Activated CD4-positive, alpha-beta T cell treated with anti-CD3 and anti-CD28 coated beads for 1 hour (primary cell): ENCODE measurements at regions not wholly inside any gene's neighbourhood (a gene's known extent, or its start where the extent isn't known, plus 50 kb on each side); places are given as distances from the start of the nearest gene placed in this dataset.

Source experiments
- DNase-seq: peaks from one replicate; pipeline ENCODE4 v3.0.0-alpha.2; 2020

GRCh38 chr5:56540266-56540665 lies 275.1 kb upstream of the MAP3K1 start:
- no peak for DNase-seq

GRCh38 chr5:56538580-56538979 lies 276.8 kb upstream of the MAP3K1 start:
- no peak for DNase-seq

DNA sequence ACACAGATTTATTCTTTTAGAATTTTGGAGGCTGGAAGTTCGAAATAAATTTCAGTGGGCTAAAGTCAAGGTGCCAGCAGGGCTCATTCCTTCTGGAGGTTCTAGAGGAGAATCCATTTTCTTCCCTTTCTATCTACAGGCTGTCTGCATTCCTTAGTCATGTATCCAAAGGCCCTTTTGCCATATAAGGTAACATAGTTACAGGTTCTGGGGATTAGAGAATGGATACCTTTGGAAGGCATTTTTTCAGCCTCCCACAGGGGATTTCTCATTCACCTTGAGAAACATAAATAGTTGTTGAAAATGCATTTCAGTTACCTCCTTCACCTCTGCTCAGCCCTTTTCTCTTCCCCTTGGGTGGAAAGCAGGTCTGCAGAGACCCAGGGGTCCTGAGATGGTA lies 280.0 kb upstream of the MAP3K1 start:
- no peak for DNase-seq

GRCh38 chr5:56534102-56534829 lies 281.1 kb upstream of the MAP3K1 start:
- no peak for DNase-seq

DNA sequence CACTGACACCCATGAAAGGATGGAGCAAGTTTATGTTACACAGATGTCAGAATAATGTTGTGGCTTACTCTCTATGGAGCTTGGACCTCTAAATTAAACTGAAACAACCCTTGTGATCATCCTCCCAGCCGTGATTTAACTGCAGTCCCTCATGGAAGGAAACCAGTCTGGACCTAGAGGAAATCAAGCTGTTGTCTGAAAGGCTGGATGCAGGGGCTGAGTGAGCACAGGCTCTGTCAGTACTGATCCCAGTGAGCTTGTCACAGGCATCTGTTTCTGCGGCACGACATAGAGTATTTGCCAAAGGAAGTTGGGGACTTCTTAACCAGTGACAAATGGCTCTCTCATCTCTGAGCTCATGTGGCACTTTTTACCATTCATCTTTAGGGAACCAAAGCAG lies 282.9 kb upstream of the MAP3K1 start:
- DNase-seq: no peak

GRCh38 chr5:56530626-56531138 lies 284.7 kb upstream of the MAP3K1 start:
- no peak for DNase-seq

DNA sequence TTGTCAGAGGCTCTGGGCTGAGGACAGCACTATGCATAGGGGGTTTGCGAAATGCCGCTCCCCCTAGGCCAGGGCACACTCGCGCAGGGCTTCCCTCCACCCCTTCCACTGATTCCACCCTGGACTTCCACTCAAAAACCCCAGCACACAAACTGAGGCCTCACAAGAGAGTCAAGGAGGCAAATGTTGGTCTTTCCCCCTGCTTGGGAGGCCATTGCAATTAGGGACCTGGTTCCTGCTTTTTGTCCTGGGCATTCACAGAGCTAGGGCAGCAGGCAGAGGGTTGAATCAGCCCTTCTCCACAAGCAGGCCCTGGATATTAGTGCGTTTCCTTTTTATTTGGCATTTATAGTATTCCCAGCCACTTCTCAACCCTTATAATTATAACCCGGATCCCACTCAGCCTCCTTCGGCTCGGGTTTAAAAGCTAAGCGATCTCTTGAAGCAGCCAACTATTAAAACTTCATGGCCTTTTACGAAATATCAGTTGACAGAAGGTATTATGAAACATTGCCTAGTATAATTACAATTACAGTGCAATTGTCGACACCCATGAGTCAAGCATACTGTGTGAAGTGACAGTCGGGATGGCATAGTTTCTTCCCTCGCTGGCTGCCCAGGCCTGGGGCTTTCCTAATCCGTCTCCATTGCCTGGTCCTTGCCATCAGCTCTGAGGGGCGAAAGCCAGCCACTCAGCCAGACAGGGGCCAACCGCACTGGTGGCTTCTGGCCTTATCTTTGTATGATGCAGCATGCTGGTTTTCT lies 285.5 kb upstream of the MAP3K1 start:
- DNase-seq: no peak

DNA sequence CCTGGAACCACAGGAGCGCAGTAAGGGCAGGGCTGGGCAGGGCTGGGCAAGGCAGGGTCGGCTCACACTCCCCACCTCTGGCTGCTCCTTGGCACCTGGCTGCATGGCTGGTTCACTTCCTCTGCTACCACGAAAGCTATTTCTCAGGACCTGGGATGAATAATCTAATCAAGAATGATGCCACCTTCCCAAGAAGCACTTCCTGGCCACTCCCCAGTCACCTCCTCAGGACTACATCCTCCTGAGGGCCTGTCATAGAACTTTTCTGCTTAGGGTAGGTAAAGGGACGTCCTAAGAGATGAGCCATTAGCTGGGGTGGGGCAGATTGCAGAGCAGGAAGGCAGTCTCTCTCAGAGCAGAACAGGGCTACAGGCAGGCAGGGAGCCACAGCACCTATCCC lies 288.2 kb upstream of the MAP3K1 start:
- no peak for DNase-seq

- DNase-seq: no peak
Observed at GRCh38 chr5:56525113-56525512, 290.2 kb upstream of the MAP3K1 start.

GRCh38 chr5:56523790-56524575 lies 290.9 kb upstream of the ANKRD55 start:
- DNase-seq: no peak

DNA sequence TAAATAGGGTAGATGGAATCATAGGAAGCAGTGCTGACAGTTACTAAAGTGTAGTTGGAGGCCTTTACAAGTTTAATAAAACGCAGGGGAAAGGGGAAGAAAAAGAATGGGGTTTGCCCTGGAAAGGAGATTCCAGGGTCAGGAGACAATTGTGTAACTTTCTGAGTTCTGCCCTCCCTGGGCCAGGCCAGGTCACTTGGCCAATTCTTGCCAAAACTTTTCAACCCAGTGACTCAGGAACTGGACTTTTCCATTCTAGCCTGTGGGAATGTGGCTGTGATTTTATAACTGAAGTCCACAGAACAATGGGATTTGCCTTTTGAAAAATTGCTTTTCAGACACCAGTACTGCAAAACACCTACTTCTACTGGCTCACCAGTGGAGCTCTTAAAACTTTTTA lies 289.8 kb upstream of the ANKRD55 start:
- no peak for DNase-seq

GRCh38 chr5:56522169-56522568 lies 289.0 kb upstream of the ANKRD55 start:
- no peak for DNase-seq

DNA sequence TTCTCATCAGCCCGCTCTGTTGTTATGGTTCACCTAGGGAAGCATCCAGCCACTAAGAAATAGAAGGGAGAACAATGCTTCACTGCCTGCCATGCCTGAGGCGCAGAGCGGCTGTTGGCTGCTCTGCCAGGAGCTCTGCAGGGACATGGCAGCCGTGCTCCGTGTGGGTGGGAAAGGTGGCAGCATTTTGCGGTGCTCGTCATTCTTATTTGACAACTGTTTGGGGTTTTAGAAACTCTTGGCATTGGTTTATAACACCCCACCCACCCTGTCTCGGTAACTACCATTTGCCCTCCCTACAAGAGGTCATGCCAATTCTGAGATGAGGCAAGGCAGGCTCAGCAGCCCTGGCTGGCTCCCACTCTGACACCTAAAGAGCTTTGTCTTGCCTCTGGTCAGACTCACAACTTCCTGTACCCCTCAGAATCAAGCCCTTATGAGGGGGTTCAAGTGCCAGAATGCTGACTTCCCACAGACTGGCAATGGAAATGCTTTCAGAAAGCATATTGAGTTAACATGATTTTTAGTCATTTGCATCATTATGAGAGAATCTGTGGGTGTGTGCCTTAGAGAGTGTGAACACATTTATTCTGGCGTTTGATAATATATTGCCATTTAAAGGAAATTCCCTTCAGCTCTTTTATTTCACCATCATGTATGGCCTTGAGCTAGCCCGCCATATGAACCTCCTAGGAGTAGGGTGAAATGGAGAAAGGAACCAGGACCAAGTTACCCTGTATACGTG lies 288.0 kb upstream of the ANKRD55 start:
- DNase-seq: no peak

DNA sequence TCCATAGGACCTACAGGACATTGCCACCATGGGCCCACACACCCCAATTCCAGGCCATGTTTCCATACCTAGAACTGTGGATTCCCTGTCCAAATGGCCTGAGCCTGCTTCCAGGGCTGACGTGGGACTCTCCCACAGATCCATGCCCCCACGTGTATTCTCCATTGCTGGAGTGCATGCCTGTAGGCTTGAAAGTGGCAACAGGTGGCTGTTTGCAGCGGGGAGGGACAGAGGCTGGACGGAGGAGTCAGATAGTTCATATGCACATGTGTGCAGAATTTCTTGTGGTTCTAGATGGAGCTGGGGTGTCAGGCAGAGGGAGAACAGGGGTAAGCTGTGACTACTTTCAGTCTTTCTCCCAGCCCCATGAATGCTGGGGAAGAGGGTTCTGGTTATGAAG lies 285.7 kb upstream of the ANKRD55 start:
- no peak for DNase-seq

DNA sequence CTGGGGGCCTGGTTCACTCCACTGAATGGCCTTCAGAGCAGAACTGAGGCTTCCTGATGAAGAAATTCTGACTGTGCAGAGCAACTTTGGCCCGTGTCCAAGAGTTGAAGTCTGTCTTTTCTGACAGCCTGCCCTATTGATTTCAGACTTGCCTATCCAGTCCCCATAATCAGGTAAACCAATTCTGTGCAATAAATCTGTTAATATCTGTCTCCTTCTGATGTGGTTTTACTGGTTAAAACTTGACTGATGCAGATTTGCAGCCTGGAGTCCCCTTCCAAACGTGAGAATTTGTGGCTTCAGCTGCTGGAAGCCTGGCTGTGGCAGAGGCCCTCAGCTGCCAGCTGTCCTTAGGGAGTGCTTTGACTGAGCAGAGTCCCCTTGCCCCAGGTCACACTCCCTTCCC lies 283.9 kb upstream of the ANKRD55 start:
- no peak for DNase-seq

DNA sequence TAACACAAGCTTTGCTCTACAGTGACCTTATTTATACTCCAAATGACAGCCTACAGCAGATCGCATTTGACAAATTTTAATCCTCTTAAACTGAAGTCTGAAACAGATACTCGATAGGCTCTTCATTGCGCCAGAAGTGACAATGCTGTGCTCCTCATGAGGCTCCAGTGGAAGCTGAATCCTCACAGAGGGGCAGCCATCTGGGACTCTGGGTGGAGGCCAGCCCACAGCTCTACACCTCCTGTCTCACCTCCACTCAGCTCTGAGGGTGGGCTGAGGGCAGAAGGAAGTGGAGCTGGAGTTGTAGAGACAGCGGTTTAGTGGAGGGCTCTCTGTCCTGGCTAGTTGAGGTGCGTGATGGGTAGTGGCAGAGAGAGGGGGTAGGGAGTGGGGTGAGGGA lies 283.3 kb upstream of the ANKRD55 start:
- DNase-seq: no peak

GRCh38 chr5:56516035-56516434 lies 282.9 kb upstream of the ANKRD55 start:
- DNase-seq: no peak

GRCh38 chr5:56515011-56515410 lies 281.9 kb upstream of the ANKRD55 start:
- no peak for DNase-seq

DNA sequence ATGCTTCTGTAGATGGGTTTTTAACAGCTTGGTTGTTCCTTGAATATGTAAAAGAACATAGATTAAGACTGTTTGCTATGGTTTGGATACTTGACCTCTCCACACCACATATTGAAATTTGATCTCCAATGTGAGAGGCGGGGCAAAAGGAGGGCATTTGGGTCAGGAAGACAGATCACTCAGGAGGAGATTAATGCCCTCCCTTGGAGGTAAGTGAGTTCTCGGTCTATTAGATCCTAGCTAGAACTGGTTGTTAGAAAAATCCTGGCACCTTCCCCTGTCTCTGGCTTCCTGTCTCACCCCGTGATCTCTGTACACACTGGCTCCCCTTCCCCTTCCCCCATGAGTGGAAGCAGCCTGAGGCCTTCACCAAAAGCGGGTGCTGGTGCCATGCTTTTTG lies 281.1 kb upstream of the ANKRD55 start:
- DNase-seq: no peak

DNA sequence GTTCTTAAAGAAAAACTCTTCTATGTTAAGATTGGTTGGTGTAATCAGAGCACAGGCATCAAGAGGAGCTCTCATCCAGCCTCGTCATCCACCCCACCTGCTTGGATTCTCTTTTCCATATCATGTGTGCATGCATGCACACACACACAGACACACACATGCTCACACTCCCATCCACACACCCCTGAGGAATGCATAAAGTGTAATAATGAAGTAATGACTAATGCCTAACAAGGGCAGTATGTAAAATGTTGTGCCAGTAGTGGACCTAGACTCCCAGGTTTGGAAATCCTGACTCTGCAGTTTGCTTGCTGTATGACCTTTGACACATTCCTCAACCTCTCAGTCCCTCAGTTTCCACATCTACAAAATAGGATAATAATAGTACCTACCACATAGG lies 280.0 kb upstream of the ANKRD55 start:
- no peak for DNase-seq

DNA sequence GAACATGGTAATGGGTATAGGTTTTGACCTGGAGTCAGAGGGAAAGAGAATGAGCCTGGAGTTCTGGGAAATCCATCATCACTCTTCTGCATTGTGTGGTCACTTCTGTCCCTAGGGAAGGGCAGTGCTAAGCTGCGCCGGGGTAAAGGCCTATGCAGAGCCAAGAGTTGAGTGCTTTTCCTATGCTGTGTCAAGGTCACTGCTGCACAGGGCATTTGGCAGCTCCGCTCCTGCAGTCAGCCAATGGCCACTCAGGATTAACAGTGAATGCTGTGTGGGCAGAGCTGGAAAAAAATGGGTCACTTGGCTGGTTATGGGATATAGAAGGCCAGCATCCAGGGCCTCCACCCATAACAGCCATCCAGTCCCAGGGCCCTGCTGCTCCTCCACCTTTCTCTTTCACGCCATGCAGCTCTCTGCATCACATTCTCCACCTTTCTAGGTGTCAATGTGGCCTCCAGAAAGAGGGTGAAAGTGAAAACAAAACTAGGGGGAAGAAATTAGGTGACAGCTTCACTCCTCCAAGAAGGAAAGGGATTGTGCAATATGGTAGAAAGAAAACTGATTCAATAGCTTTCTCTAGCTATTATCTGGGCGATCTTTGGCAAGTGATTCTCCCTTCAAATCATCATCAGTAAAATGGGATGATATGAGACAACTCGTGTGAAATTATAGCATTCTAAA lies 279.3 kb upstream of the ANKRD55 start:
- no peak for DNase-seq

DNA sequence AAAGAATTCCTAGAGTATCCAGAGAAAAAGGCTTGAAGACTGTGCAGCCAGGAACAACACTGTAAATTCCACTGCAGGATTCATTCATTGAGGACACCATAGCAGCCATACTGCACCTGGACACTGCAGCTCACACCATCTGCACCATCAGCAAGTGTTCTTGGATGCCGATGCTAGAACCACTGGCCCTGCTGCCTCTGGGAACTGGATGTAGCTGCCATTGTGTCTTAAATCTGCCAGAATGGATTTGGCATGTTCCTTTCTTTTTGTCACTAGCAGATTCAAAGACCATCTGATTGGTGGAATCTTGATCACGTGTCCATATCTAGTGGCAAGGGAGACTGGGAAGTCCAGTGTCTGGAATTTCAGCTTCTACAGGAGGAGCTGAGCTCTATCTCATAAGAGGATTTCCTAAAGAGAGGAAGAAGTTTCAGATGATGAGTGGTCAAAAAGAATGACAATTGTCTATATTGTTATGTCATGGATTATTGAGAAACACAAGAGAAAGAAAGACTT lies 278.3 kb upstream of the ANKRD55 start:
- DNase-seq: no peak
